Nephron progenitor cell (in vitro differentiated cells): ENCODE measurements at regions not wholly inside any gene's neighbourhood (a gene's known extent, or its start where the extent isn't known, plus 50 kb on each side); places are given as distances from the start of the nearest gene placed in this dataset.

ENCODE experiments used
- DNase-seq: peaks from one replicate; pipeline ENCODE4 v3.0.0; 2021
- H3K27ac Mint-ChIP-seq: 2 replicates; pipeline ENCODE4 v1.8.0; 2021; ENCODE audit warnings: mild to moderate bottlenecking, moderate library complexity, mixed read lengths
- H3K27me3 Mint-ChIP-seq: 2 replicates; pipeline ENCODE4 v1.8.0; 2021; ENCODE audit warnings: mild to moderate bottlenecking, low read depth, mixed read lengths; ENCODE audit not compliant: poor library complexity
- H3K36me3 Mint-ChIP-seq: 2 replicates; pipeline ENCODE4 v1.8.0; 2021; ENCODE audit warnings: low read depth, mixed read lengths
- H3K4me1 Mint-ChIP-seq: 2 replicates; pipeline ENCODE4 v1.8.0; 2021; ENCODE audit warnings: mixed read lengths
- H3K4me3 Mint-ChIP-seq: 2 replicates; pipeline ENCODE4 v1.8.0; 2021; ENCODE audit warnings: mild to moderate bottlenecking, moderate library complexity, mixed read lengths
- H3K9me3 Mint-ChIP-seq: 2 replicates; pipeline ENCODE4 v1.8.0; 2021; ENCODE audit warnings: mild to moderate bottlenecking, moderate library complexity, mixed read lengths
- CTCF ChIP-seq: fragments of 200-600 bp; sonication (generic); IDR thresholded peaks from 2 replicates; pipeline ENCODE4 v1.5.0; 2021; ENCODE audit warnings: antibody characterized with exemption

GRCh38 chr3:30986551-30986950, 92.1 kb upstream of the GADL1 start:
- TF ChIP-seq CTCF = no peak
- no peaks in the 10 kb centered on the region for H3K9me3 Mint-ChIP-seq
- no peaks in the 10 kb centered on the region for H3K36me3 Mint-ChIP-seq
- peaks cover 32% of the 10 kb centered on the region for H3K4me1 Mint-ChIP-seq
- no peak overlapping the region for H3K27ac Mint-ChIP-seq
- H3K4me3 Mint-ChIP-seq = no peak overlapping the region
- peaks cover 5% of the 10 kb centered on the region for H3K27me3 Mint-ChIP-seq
- no peak for DNase-seq

- Mint-ChIP-seq H3K36me3 (no peaks in the 10 kb centered on the region), H3K4me1 (peaks cover 26% of the 10 kb centered on the region), H3K4me3 (no peak overlapping the region), H3K9me3 (peaks cover 5% of the 10 kb centered on the region), H3K27ac (no peak overlapping the region), H3K27me3 (no peaks in the 10 kb centered on the region)
- no peak for DNase-seq
- no peak for TF ChIP-seq CTCF
Measured at GRCh38 chr3:30988769-30989168, 94.3 kb upstream of the GADL1 start.

- Mint-ChIP-seq H3K27ac (peak overlapping the region; percentile 0), H3K36me3 (no peaks in the 10 kb centered on the region), H3K27me3 (no peaks in the 10 kb centered on the region), H3K9me3 (peaks cover 8% of the 10 kb centered on the region), H3K4me1 (peaks cover 22% of the 10 kb centered on the region), H3K4me3 (no peak overlapping the region)
- no peak for DNase-seq
- no peak for TF ChIP-seq CTCF
Measured at GRCh38 chr3:30989276-30990030, 95.0 kb upstream of the GADL1 start.

- Mint-ChIP-seq H3K9me3 (peaks cover 12% of the 10 kb centered on the region), H3K4me3 (no peak overlapping the region), H3K36me3 (no peaks in the 10 kb centered on the region), H3K4me1 (peaks cover 1% of the 10 kb centered on the region), H3K27ac (no peak overlapping the region), H3K27me3 (no peaks in the 10 kb centered on the region)
- no peak for DNase-seq
- no peak for TF ChIP-seq CTCF
Measured at GRCh38 chr3:30996467-30996866, 102.0 kb upstream of the GADL1 start.

- no peak for DNase-seq
- H3K36me3 Mint-ChIP-seq = no peaks in the 10 kb centered on the region
- H3K4me1 Mint-ChIP-seq = peaks cover 9% of the 10 kb centered on the region
- no peak overlapping the region for H3K27ac Mint-ChIP-seq
- H3K4me3 Mint-ChIP-seq = no peak overlapping the region
- H3K9me3 Mint-ChIP-seq = no peaks in the 10 kb centered on the region
- no peak for TF ChIP-seq CTCF
- H3K27me3 Mint-ChIP-seq = no peaks in the 10 kb centered on the region
Measured at GRCh38 chr3:31002730-31003129, 108.3 kb upstream of the GADL1 start.

- H3K4me3 Mint-ChIP-seq = no peak overlapping the region
Measured at GRCh38 chr3:31004025-31004678, 109.7 kb upstream of the GADL1 start.

More at GRCh38 chr3:31004025-31004678, 109.7 kb upstream of the GADL1 start:
- H3K4me1 Mint-ChIP-seq = peaks cover 9% of the 10 kb centered on the region
- H3K36me3 Mint-ChIP-seq = no peaks in the 10 kb centered on the region
- no peak for TF ChIP-seq CTCF
- H3K27me3 Mint-ChIP-seq = no peaks in the 10 kb centered on the region
- no peaks in the 10 kb centered on the region for H3K9me3 Mint-ChIP-seq
- H3K27ac Mint-ChIP-seq = no peak overlapping the region
- no peak for DNase-seq
